ENCODE measurements at regions not wholly inside any gene's neighbourhood (a gene's known extent, or its start where the extent isn't known, plus 50 kb on each side); places are given as distances from the start of the nearest gene placed in this dataset.

- H3K4me2 ChIP-seq, result peak overlapping the region; percentile 7
- Mint-ChIP-seq H3K27me3 (ENCODE audit: insufficient read depth, low read depth) (peaks cover 14% of the 10 kb centered on the region), H3K4me1 (peaks cover 27% of the 10 kb centered on the region), H3K27ac (no peak overlapping the region), H3K4me3 (no peak overlapping the region), H3K36me3 (no peaks in the 10 kb centered on the region), H3K9me3 (peaks cover 3% of the 10 kb centered on the region)
- H3F3A ChIP-seq (ENCODE audit: low read depth), result no peaks in the 10 kb centered on the region
- no peak overlapping the region for H3K27ac ChIP-seq
- H3K79me2 ChIP-seq (ENCODE audit: low read depth), result no peaks in the 10 kb centered on the region
- peaks cover 13% of the 10 kb centered on the region for H3K4me1 ChIP-seq
- H3K36me3 ChIP-seq, result no peaks in the 10 kb centered on the region
- H3K9me3 ChIP-seq (ENCODE audit: low read depth), result no peaks in the 10 kb centered on the region
- TF ChIP-seq EZH2phosphoT487 (IDR thresholded peaks at IDR 0.05) (no peak), CTCF (IDR thresholded peaks at IDR 0.05) (no peak), EZH2 (IDR thresholded peaks at IDR 0.05) (no peak)
- H3K9ac ChIP-seq, result no peak overlapping the region
- H3K4me3 ChIP-seq, result no peak overlapping the region
- H3K27me3 ChIP-seq, result peaks cover 17% of the 10 kb centered on the region
- H2AFZ ChIP-seq (replicated peaks), result peak overlapping the region; percentile 64
- H4K20me1 ChIP-seq (ENCODE audit: low read depth), result no peaks in the 10 kb centered on the region
- DNase-seq (ENCODE audit: low spot score), result peak; percentile 89
Observed at GRCh38 chr5:174323878-174324281, 278.4 kb downstream of the NSG2 start.

GRCh38 chr5:174324680-174325079 lies 279.2 kb downstream of the NSG2 start:
- no peak overlapping the region for H3K9ac ChIP-seq
- H3K27me3 Mint-ChIP-seq (ENCODE audit: insufficient read depth, low read depth), result peaks cover 16% of the 10 kb centered on the region
- DNase-seq (ENCODE audit: low spot score), result no peak
- no peaks in the 10 kb centered on the region for H3K9me3 ChIP-seq (ENCODE audit: low read depth)
- peaks cover 9% of the 10 kb centered on the region for H3K27me3 ChIP-seq
- no peak overlapping the region for H3K4me3 Mint-ChIP-seq
- H4K20me1 ChIP-seq (ENCODE audit: low read depth), result no peaks in the 10 kb centered on the region
- H3F3A ChIP-seq (ENCODE audit: low read depth), result no peaks in the 10 kb centered on the region
- H3K27ac ChIP-seq, result no peak overlapping the region
- no peaks in the 10 kb centered on the region for H3K36me3 ChIP-seq
- H3K4me1 ChIP-seq, result peaks cover 15% of the 10 kb centered on the region
- H3K79me2 ChIP-seq (ENCODE audit: low read depth), result no peaks in the 10 kb centered on the region
- no peak overlapping the region for H3K4me2 ChIP-seq
- H3K4me1 Mint-ChIP-seq, result peaks cover 32% of the 10 kb centered on the region
- no peak overlapping the region for H3K27ac Mint-ChIP-seq
- H2AFZ ChIP-seq (replicated peaks), result no peak overlapping the region
- H3K9me3 Mint-ChIP-seq, result peaks cover 2% of the 10 kb centered on the region
- no peaks in the 10 kb centered on the region for H3K36me3 Mint-ChIP-seq
- no peak overlapping the region for H3K4me3 ChIP-seq
- TF ChIP-seq EZH2 (IDR thresholded peaks at IDR 0.05), result no peak
- no peak for TF ChIP-seq CTCF (IDR thresholded peaks at IDR 0.05)
- TF ChIP-seq EZH2phosphoT487 (IDR thresholded peaks at IDR 0.05), result no peak

- no peak overlapping the region for H3K27ac Mint-ChIP-seq
- H3K27me3 ChIP-seq, result peaks cover 6% of the 10 kb centered on the region
- peaks cover 38% of the 10 kb centered on the region for H3K4me1 Mint-ChIP-seq
- no peaks in the 10 kb centered on the region for H3F3A ChIP-seq (ENCODE audit: low read depth)
- peak; percentile 49 for DNase-seq (ENCODE audit: low spot score)
- no peaks in the 10 kb centered on the region for H3K36me3 Mint-ChIP-seq
- H3K4me3 ChIP-seq, result no peak overlapping the region
- no peaks in the 10 kb centered on the region for H4K20me1 ChIP-seq (ENCODE audit: low read depth)
- H3K4me1 ChIP-seq, result peaks cover 15% of the 10 kb centered on the region
- no peak overlapping the region for H2AFZ ChIP-seq (replicated peaks)
- H3K9me3 ChIP-seq (ENCODE audit: low read depth), result no peaks in the 10 kb centered on the region
- no peaks in the 10 kb centered on the region for H3K36me3 ChIP-seq
- no peak overlapping the region for H3K4me2 ChIP-seq
- no peaks in the 10 kb centered on the region for H3K79me2 ChIP-seq (ENCODE audit: low read depth)
- H3K27ac ChIP-seq, result no peak overlapping the region
- TF ChIP-seq EZH2 (IDR thresholded peaks at IDR 0.05) (no peak), EZH2phosphoT487 (IDR thresholded peaks at IDR 0.05) (no peak), CTCF (IDR thresholded peaks at IDR 0.05) (no peak)
- no peak overlapping the region for H3K9ac ChIP-seq
- H3K4me3 Mint-ChIP-seq, result no peak overlapping the region
- H3K9me3 Mint-ChIP-seq, result no peaks in the 10 kb centered on the region
- H3K27me3 Mint-ChIP-seq (ENCODE audit: insufficient read depth, low read depth), result peaks cover 14% of the 10 kb centered on the region
Observed at GRCh38 chr5:174325431-174325830, 279.9 kb downstream of the NSG2 start.

All from neural progenitor cell (in vitro differentiated cells).